Omental fat pad (tissue), 3 donors: ENCODE measurements at regions not wholly inside any gene's neighbourhood (a gene's known extent, or its start where the extent isn't known, plus 50 kb on each side); places are given as distances from the start of the nearest gene placed in this dataset.

ENCODE experiments used
- ATAC-seq: fragments of 150-250 bp; one replicate; pipeline ENCODE4 v1.9.1; 2016; ENCODE audit warnings: mild to moderate bottlenecking, moderate library complexity; ENCODE audit not compliant: low FRiP score
- DNase-seq: peaks from one replicate; pipeline ENCODE4 v3.0.0-alpha.2; 2019; ENCODE audit warnings: low spot score
- CTCF ChIP-seq, 3 donors: fragments of 450-650 bp; IDR thresholded peaks; one replicate each; pipeline ENCODE4 v1.5.1; 2016 to 2017; ENCODE audit warnings: antibody characterized with exemption in 3 of 3, mild to moderate bottlenecking in 3 of 3, moderate library complexity in 2 of 3

DNA sequence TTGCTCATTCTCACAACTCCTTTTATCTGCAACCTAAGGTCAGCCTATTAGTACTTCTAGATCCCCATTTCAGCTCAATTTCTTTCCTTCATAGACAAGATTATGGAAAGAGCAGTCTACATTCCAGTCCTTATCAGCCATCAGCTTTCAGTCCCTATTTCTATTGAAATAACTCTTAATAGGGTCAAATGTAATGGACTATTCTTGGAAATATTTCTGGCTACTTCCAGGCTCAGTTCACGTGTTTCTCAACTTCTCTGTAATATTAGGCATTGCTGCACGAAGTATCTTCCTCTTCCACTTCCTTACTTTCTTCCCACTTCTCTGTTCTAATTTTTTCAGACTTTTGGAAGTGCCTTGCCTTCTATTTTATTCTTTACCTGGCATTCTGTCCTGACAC is 232.9 kb upstream of the USP25 start:
- TF ChIP-seq CTCF (IDR thresholded peaks at IDR 0.05), result no peak
- ATAC-seq (no peak), DNase-seq (no peak)

GRCh38 chr21:15498455-15498854 is 231.3 kb upstream of the USP25 start:
- DNase-seq, result no peak
- TF ChIP-seq CTCF (IDR thresholded peaks at IDR 0.05), result no peak
- no peak for ATAC-seq

GRCh38 chr21:15506086-15506485 is 223.7 kb upstream of the USP25 start:
- no peak for TF ChIP-seq CTCF (IDR thresholded peaks at IDR 0.05)
- ATAC-seq, result no peak
- no peak for DNase-seq

GRCh38 chr21:15508554-15508953 is 221.2 kb upstream of the USP25 start:
- TF ChIP-seq CTCF (IDR thresholded peaks at IDR 0.05), result no peak
- DNase-seq (no peak), ATAC-seq (no peak)

GRCh38 chr21:15514073-15514946 is 215.5 kb upstream of the USP25 start:
- no peak for TF ChIP-seq CTCF (IDR thresholded peaks at IDR 0.05)

DNA sequence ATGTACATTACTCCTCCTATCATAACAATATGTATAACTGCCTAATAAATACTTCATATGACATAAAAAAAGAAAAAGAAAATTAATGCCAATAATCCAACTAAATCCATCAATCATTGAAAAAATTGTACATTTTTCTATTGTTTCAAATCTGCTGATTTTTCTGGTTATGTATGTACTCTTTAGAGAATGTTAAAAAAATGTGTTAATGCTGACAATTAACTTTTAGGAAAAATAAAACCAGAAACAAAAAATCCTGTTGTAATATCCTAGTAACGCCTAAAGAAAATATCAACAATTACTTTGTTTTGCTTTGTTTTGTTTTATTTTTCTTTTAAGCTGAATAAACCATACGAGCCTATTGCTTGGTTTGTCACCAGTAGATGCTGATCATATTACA is 213.9 kb upstream of the USP25 start:
- ATAC-seq, result no peak
- no peak for DNase-seq
- TF ChIP-seq CTCF (IDR thresholded peaks at IDR 0.05), result no peak

More at GRCh38 chr21:15514073-15514946, 215.5 kb upstream of the USP25 start:
- DNase-seq (no peak), ATAC-seq (no peak)

DNA sequence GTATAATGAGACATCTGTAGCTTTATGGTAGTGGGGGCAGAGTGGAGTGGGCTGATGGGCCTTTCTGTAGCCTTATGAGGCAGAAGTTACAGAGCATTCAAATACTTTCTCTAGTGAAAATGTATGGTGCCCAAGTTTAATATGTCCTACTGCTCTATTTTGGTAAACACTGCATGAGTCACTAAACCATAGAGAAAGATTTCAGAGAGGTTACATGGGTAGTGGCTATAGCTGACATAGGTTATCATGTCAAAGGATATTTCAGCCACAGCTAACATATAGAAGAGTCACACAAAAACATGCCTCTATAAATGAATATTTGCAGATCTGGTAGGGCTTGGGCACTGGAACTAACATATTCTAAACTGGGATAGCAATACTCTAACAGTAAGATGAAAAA is 212.4 kb upstream of the USP25 start:
- ATAC-seq (no peak), DNase-seq (no peak)
- TF ChIP-seq CTCF (IDR thresholded peaks at IDR 0.05), result no peak
